PC-3 (cell line): ENCODE measurements at regions not wholly inside any gene's neighbourhood (a gene's known extent, or its start where the extent isn't known, plus 50 kb on each side); places are given as distances from the start of the nearest gene placed in this dataset.
"Not testable (repeated sequence)": the region's sequence is repeated elsewhere in the genome, so short reads cannot be mapped to it uniquely, and the experiment has no call there.

Experiments used
- CTCF ChIP-seq: fragments of 300-600 bp; sonication (generic); conservative IDR thresholded peaks from 2 replicates; pipeline ENCODE4 v1.5.1; 2017; ENCODE audit warnings: antibody characterized with exemption, low read depth, mild to moderate bottlenecking, low read length
- EZH2 ChIP-seq: fragments of 300-600 bp; sonication (generic); IDR thresholded peaks from one replicate; pipeline ENCODE4 v1.6.1; 2017; ENCODE audit warnings: antibody characterized with exemption, mild to moderate bottlenecking, low read length; ENCODE audit not compliant: unreplicated experiment
- EZH2phosphoT487 ChIP-seq: fragments of 300-600 bp; sonication (generic); IDR thresholded peaks from 2 replicates; pipeline ENCODE4 v1.6.1; 2018; ENCODE audit warnings: mild to moderate bottlenecking, antibody characterized with exemption, low read length, borderline replicate concordance

- not testable (repeated sequence) for TF ChIP-seq EZH2, CTCF, EZH2phosphoT487
These were observed 219.9 kb upstream of the SGK1 start for GRCh38 chr6:134537765-134538164.
